Cardiac muscle cell (in vitro differentiated cells and primary cell): ENCODE measurements at regions not wholly inside any gene's neighbourhood (a gene's known extent, or its start where the extent isn't known, plus 50 kb on each side); places are given as distances from the start of the nearest gene placed in this dataset.

Experiments
- DNase-seq, 2 donors: peaks; one replicate each; pipeline versions ENCODE4 v3.0.0 to v3.0.0-alpha.2; 2010 to 2017; ENCODE audit warnings: low read depth in 1 of 2, low spot score in 1 of 2
- H3K27ac ChIP-seq: fragments of 200-600 bp; sonication (generic); 2 replicates; pipeline ENCODE4 v1.5.1; 2016
- H3K27me3 ChIP-seq: fragments of 200-600 bp; sonication (generic); 2 replicates; pipeline ENCODE4 v1.6.0; 2016; ENCODE audit warnings: control low read depth
- H3K36me3 ChIP-seq: fragments of 200-600 bp; sonication (generic); 2 replicates; pipeline ENCODE4 v1.5.1; 2016; ENCODE audit warnings: control low read depth
- H3K4me1 ChIP-seq: fragments of 200-600 bp; sonication (generic); 2 replicates; pipeline ENCODE4 v1.8.1; 2017; ENCODE audit warnings: low read depth, mild to moderate bottlenecking, mixed run types
- H3K4me3 ChIP-seq: fragments of 200-600 bp; sonication (generic); 2 replicates; pipeline ENCODE4 v1.5.1; 2016; ENCODE audit warnings: mild to moderate bottlenecking
- H3K9me3 ChIP-seq: fragments of 200-600 bp; sonication (generic); 2 replicates; pipeline ENCODE4 v1.5.1; 2017; ENCODE audit warnings: low read depth, mild to moderate bottlenecking, control low read depth
- TF ChIP-seq, protein P1 (sequence below): IDR thresholded peaks from 2 replicates; pipeline ENCODE4 v1.5.1; 2012; ENCODE audit warnings: low read depth, mild to moderate bottlenecking, low read length

DNA sequence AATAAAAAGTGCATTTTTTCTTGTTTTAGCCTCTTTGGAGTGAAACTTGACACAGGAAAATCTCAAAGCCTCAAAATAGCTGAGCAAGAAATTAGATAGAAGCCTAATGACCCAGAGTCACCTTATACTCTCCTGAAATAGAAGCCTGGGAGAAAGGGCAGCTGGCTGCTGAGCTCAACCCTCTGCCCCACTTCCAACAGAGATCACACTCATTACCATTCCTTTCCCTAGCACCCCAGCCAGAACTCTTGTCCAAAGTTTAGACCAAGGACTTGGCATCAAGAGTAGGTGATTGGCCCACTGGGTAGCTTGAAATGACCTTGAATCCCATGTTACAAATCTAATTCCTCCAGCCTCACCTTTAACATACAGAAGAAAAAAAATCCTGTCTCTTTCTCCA lies 62.7 kb upstream of the AMOTL1 start:
- Histone ChIP-seq H3K4me3 (no peak overlapping the region), H3K9me3 (no peaks in the 10 kb centered on the region), H3K36me3 (no peaks in the 10 kb centered on the region), H3K27me3 (no peaks in the 10 kb centered on the region), H3K4me1 (no peaks in the 10 kb centered on the region), H3K27ac (no peak overlapping the region)
- TF ChIP-seq, protein P1, sequence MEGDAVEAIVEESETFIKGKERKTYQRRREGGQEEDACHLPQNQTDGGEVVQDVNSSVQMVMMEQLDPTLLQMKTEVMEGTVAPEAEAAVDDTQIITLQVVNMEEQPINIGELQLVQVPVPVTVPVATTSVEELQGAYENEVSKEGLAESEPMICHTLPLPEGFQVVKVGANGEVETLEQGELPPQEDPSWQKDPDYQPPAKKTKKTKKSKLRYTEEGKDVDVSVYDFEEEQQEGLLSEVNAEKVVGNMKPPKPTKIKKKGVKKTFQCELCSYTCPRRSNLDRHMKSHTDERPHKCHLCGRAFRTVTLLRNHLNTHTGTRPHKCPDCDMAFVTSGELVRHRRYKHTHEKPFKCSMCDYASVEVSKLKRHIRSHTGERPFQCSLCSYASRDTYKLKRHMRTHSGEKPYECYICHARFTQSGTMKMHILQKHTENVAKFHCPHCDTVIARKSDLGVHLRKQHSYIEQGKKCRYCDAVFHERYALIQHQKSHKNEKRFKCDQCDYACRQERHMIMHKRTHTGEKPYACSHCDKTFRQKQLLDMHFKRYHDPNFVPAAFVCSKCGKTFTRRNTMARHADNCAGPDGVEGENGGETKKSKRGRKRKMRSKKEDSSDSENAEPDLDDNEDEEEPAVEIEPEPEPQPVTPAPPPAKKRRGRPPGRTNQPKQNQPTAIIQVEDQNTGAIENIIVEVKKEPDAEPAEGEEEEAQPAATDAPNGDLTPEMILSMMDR = no peak
- DNase-seq = no peak

DNA sequence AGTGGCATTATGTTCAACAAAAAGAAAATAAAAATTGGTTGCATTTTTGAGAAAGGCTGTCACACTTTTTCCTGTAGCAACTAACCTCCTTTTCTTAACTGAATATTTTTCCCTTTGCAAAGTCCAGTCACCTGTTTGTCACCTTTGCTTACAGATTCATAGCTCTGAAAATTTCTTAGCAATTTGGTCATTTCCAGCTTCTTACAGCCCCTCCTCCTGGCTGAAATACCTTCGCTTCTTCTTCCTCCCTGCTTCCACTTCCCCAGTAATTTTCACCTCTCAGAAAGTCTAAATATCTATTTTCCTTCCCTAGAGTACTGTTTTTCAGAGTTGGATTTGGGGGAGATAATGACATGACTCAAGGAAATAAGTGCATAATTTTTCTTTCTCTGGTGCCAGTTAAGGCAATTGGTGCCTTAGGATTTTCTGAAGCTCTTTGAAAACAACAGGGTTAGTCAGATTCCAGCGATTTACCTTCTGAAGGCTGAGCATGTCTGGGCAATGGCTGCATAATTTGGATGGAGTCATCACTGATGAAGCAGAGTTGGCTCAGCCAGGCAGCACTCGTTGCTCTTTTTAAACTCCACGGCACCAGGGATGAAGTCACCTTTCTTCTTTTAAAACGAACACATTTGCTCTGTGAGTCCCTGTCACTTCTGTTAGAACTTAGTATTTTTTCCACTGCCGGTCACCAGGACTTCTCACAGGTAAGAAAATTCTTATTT lies 62.1 kb upstream of the AMOTL1 start:
- no peak overlapping the region for H3K27ac ChIP-seq
- no peak for DNase-seq
- no peaks in the 10 kb centered on the region for H3K27me3 ChIP-seq
- TF ChIP-seq, protein P1 = no peak
- no peak overlapping the region for H3K4me3 ChIP-seq
- H3K36me3 ChIP-seq = no peaks in the 10 kb centered on the region
- H3K9me3 ChIP-seq = no peaks in the 10 kb centered on the region
- H3K4me1 ChIP-seq = no peaks in the 10 kb centered on the region

DNA sequence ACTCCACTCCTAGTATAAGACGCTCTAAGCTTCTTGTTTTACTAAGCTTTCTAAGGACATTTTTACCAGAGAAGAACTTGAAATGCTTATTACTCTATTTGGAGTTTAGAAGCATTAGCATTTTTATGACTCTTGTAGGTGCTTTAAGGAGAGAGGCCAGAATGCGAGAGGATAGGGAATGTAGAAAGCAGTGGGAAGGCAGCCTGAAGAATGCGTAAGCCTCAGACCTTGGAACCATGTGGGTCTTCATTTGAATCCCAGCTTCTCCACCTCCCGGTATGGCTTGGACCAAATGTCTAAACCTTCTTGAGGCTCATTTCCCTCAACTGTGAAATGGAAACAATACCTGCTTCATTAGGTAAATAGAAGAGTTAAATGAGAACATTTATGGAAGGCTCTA lies 60.0 kb upstream of the AMOTL1 start:
- Histone ChIP-seq H3K9me3 (no peaks in the 10 kb centered on the region), H3K27ac (no peak overlapping the region), H3K36me3 (no peaks in the 10 kb centered on the region), H3K27me3 (no peaks in the 10 kb centered on the region), H3K4me1 (no peaks in the 10 kb centered on the region), H3K4me3 (no peak overlapping the region)
- DNase-seq = no peak
- TF ChIP-seq, protein P1 = no peak

DNA sequence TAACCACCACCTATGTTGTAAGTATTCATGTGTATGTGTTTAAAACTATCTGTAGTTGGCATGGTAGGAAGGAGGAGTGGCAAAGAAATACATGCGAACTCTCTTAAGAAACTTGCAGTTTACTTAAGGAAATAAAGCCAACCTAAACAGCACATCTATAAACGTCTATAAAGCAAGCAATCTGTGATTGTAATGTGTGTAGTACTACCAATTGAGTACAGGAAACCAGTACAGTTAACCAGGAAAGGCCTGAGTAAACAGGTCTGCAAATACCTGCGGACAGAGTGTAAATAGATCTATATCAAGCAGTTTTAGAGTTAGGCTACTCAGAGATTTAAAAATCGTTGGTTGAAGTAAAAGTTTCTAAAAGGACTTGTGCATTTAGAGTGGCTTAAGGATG lies 59.5 kb upstream of the AMOTL1 start:
- Histone ChIP-seq H3K4me1 (no peaks in the 10 kb centered on the region), H3K27ac (no peak overlapping the region), H3K27me3 (no peaks in the 10 kb centered on the region), H3K36me3 (no peaks in the 10 kb centered on the region), H3K9me3 (no peaks in the 10 kb centered on the region), H3K4me3 (no peak overlapping the region)
- no peak for DNase-seq
- TF ChIP-seq, protein P1 = no peak

DNA sequence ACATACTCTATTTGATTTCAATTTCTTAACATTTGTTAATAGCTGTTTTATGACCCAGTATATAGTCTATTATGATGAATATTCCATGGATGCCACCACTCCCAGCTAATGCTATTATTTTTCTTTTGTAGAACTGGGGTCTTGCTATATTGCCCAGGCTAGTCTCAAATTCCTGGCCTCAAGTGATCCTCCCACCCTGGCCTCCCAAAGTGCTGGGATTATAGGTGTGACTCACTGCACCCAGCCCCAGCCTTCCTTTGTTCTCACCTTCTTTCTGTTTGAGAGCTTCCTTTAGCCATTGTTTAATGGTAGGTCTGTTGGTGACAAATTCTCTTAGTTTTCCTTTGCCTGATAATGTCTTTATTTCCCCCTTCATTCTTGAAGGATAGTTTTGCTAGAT lies 52.9 kb upstream of the AMOTL1 start:
- Histone ChIP-seq H3K36me3 (no peaks in the 10 kb centered on the region), H3K9me3 (no peaks in the 10 kb centered on the region), H3K27ac (no peak overlapping the region), H3K27me3 (no peaks in the 10 kb centered on the region), H3K4me1 (no peaks in the 10 kb centered on the region), H3K4me3 (no peak overlapping the region)
- TF ChIP-seq, protein P1 = no peak
- DNase-seq = no peak

DNA sequence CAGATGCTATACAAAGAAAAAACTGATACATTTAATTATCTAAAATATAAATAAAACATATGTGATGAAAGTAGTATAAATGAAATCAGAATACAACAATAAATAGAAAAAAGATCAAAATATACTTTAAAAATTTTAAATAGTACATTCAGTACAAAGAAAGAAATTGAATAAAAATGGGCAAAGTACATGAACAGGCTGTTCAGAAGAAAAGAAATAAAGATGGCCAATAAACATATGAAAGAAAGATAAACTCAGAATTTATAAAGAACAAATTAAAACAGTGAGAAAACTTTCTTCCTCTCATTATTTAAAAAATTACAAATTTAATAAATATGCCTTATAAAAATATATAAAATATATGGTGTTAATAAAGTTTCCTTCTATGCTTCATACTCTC lies 50.5 kb upstream of the AMOTL1 start:
- H3K36me3 ChIP-seq = no peaks in the 10 kb centered on the region
- H3K27ac ChIP-seq = no peak overlapping the region
- no peaks in the 10 kb centered on the region for H3K27me3 ChIP-seq
- TF ChIP-seq, protein P1 = no peak
- H3K4me3 ChIP-seq = no peak overlapping the region
- H3K9me3 ChIP-seq = no peaks in the 10 kb centered on the region
- no peaks in the 10 kb centered on the region for H3K4me1 ChIP-seq
- DNase-seq = no peak
